Endometrium (tissue), 2 donors: ENCODE measurements at regions not wholly inside any gene's neighbourhood (a gene's known extent, or its start where the extent isn't known, plus 50 kb on each side); places are given as distances from the start of the nearest gene placed in this dataset.
"Not testable (repeated sequence)": the region's sequence is repeated elsewhere in the genome, so short reads cannot be mapped to it uniquely, and the experiment has no call there.

Experiments
- FAIRE-seq: peaks from 2 replicates; lab custom pipeline; 2012; peaks lifted over from hg19 to GRCh38; lab: Jason Lieb, UNC
- donor health status: control.
- donor health status: control.

- no peak for FAIRE-seq
Measured at GRCh38 chr6:103885446-103885845, 974.3 kb downstream of the HACE1 start.

- FAIRE-seq: no peak
Measured at GRCh38 chr6:103879800-103880199, 979.9 kb downstream of the HACE1 start.

- FAIRE-seq: no peak
Measured at GRCh38 chr6:103875221-103875620, 984.5 kb downstream of the HACE1 start.

GRCh38 chr6:103874575-103874974, 985.1 kb downstream of the HACE1 start:
- FAIRE-seq: no peak

GRCh38 chr6:103872678-103873077, 987.0 kb downstream of the HACE1 start:
- no peak for FAIRE-seq

GRCh38 chr6:103872233-103872632, 987.5 kb downstream of the HACE1 start:
- no peak for FAIRE-seq

- FAIRE-seq: no peak
Measured at GRCh38 chr6:103870970-103871369, 988.7 kb downstream of the HACE1 start.

GRCh38 chr6:103862297-103862696, 997.4 kb downstream of the HACE1 start:
- no peak for FAIRE-seq

GRCh38 chr6:103858003-103858402, 1001.7 kb downstream of the HACE1 start:
- no peak for FAIRE-seq

- no peak for FAIRE-seq
Measured at GRCh38 chr6:103855750-103856149, 1004.0 kb downstream of the HACE1 start.

GRCh38 chr6:103854059-103854458, 1005.7 kb downstream of the HACE1 start:
- FAIRE-seq: no peak

GRCh38 chr6:103838457-103838856, 1021.3 kb downstream of the HACE1 start:
- no peak for FAIRE-seq

GRCh38 chr6:103826209-103826608, 1033.5 kb downstream of the HACE1 start:
- no peak for FAIRE-seq

- no peak for FAIRE-seq
Measured at GRCh38 chr6:103820148-103820547, 1039.6 kb downstream of the HACE1 start.

- FAIRE-seq: no peak
Measured at GRCh38 chr6:103819509-103819908, 1040.2 kb downstream of the HACE1 start.

GRCh38 chr6:103812970-103813369, 1046.7 kb downstream of the HACE1 start:
- FAIRE-seq: no peak

- not testable (repeated sequence) for FAIRE-seq
Measured at GRCh38 chr6:103801901-103802479, 1057.7 kb downstream of the HACE1 start.

GRCh38 chr6:103799971-103800670, 1059.6 kb downstream of the HACE1 start:
- no peak for FAIRE-seq

- no peak for FAIRE-seq
Measured at GRCh38 chr6:103798166-103798565, 1061.6 kb downstream of the HACE1 start.

GRCh38 chr6:103797738-103798137, 1062.0 kb downstream of the HACE1 start:
- no peak for FAIRE-seq

GRCh38 chr6:103791458-103791857, 1068.3 kb downstream of the HACE1 start:
- FAIRE-seq: no peak

- no peak for FAIRE-seq
Measured at GRCh38 chr6:103784117-103784516, 1075.6 kb downstream of the HACE1 start.

- no peak for FAIRE-seq
Measured at GRCh38 chr6:103783329-103783728, 1076.4 kb downstream of the HACE1 start.

GRCh38 chr6:103769431-103769830, 1090.3 kb downstream of the HACE1 start:
- no peak for FAIRE-seq
